Activated T-cell treated with anti-CD3 and anti-CD28 coated beads, Interleukin-2, amount 50 U/mL, for 24 hours (primary cell): ENCODE measurements at regions not wholly inside any gene's neighbourhood (a gene's known extent, or its start where the extent isn't known, plus 50 kb on each side); places are given as distances from the start of the nearest gene placed in this dataset.
"Not testable (repeated sequence)": the region's sequence is repeated elsewhere in the genome, so short reads cannot be mapped to it uniquely, and the experiment has no call there.

Experiments used
- DNase-seq: peaks from one replicate; pipeline ENCODE4 v3.0.0-alpha.2; 2020
- H3K27ac Mint-ChIP-seq: 2 replicates; pipeline ENCODE4 v1.8.0; 2020; ENCODE audit warnings: mild to moderate bottlenecking, mixed read lengths
- H3K27me3 Mint-ChIP-seq: 2 replicates; pipeline ENCODE4 v1.8.0; 2020; ENCODE audit warnings: mixed read lengths
- H3K36me3 Mint-ChIP-seq: 2 replicates; pipeline ENCODE4 v1.8.0; 2020; ENCODE audit warnings: low read depth, mixed read lengths
- H3K4me1 Mint-ChIP-seq: 2 replicates; pipeline ENCODE4 v1.8.0; 2020; ENCODE audit warnings: low read depth, mixed read lengths
- H3K4me3 Mint-ChIP-seq: 2 replicates; pipeline ENCODE4 v1.8.0; 2020; ENCODE audit warnings: mild to moderate bottlenecking, moderate library complexity, mixed read lengths
- H3K9me3 Mint-ChIP-seq: 2 replicates; pipeline ENCODE4 v1.8.0; 2020; ENCODE audit warnings: mixed read lengths

- no peak overlapping the region for H3K27ac Mint-ChIP-seq
- no peaks in the 10 kb centered on the region for H3K36me3 Mint-ChIP-seq
Measured at GRCh38 chr3:14265246-14265962, 86.8 kb downstream of the LSM3 start.

DNA sequence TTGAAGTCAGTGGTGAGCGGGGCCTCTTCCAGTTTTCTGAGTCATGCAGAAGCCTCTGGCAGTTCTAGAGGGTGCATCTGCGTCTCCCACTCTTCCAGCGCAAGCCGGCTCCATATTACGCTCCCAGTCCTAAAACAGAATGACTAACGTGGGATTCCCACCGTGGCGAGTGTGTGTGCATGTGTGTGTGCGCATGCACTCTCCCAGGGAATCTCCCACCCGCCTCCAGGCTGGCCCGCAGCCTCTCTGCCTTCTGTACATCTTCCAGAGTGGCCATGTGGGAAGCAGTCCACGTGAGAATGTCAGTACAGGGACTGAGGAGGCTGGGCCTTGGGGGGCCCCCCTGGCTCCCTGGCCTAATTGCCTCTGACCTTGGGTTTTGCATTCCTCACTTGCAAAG, 87.7 kb downstream of the LSM3 start:
- DNase-seq: no peak

More at GRCh38 chr3:14265246-14265962, 86.8 kb downstream of the LSM3 start:
- H3K9me3 Mint-ChIP-seq: no peaks in the 10 kb centered on the region
- no peak for DNase-seq
- no peak overlapping the region for H3K4me3 Mint-ChIP-seq
- H3K27me3 Mint-ChIP-seq: peaks cover 6% of the 10 kb centered on the region
- H3K4me1 Mint-ChIP-seq: no peaks in the 10 kb centered on the region

GRCh38 chr3:14267976-14268375, 89.4 kb downstream of the LSM3 start:
- H3K27ac Mint-ChIP-seq: no peak overlapping the region
- H3K4me1 Mint-ChIP-seq: no peaks in the 10 kb centered on the region
- H3K27me3 Mint-ChIP-seq: no peaks in the 10 kb centered on the region
- no peak for DNase-seq
- no peaks in the 10 kb centered on the region for H3K9me3 Mint-ChIP-seq
- H3K4me3 Mint-ChIP-seq: no peak overlapping the region
- no peaks in the 10 kb centered on the region for H3K36me3 Mint-ChIP-seq

More for the DNA sequence above, 87.7 kb downstream of the LSM3 start:
- H3K36me3 Mint-ChIP-seq: no peaks in the 10 kb centered on the region
- peaks cover 2% of the 10 kb centered on the region for H3K27me3 Mint-ChIP-seq
- no peaks in the 10 kb centered on the region for H3K9me3 Mint-ChIP-seq
- H3K4me3 Mint-ChIP-seq: no peak overlapping the region
- H3K4me1 Mint-ChIP-seq: no peaks in the 10 kb centered on the region
- H3K27ac Mint-ChIP-seq: no peak overlapping the region

DNA sequence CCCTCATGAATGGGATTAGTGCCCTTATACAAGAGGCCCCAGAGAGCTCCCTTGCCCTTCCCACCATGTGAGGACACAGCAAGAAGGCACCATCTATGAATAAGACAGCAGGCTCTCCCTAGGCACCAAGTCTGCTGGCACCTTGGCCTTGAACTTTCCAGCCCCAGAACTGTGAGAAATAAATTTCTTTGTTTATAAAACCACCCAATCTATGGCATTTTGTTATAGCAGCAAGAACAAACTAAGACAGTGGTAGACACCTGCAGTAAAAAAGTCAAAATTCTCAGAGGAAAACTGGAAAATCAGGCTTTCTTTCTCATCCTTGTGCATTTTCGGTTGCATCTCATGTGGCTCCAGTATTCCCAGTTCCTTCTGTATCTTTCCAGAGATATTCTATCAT, 90.3 kb downstream of the LSM3 start:
- Mint-ChIP-seq H3K27me3 (no peaks in the 10 kb centered on the region), H3K4me3 (no peak overlapping the region), H3K36me3 (no peaks in the 10 kb centered on the region), H3K27ac (no peak overlapping the region), H3K9me3 (no peaks in the 10 kb centered on the region), H3K4me1 (no peaks in the 10 kb centered on the region)
- no peak for DNase-seq

DNA sequence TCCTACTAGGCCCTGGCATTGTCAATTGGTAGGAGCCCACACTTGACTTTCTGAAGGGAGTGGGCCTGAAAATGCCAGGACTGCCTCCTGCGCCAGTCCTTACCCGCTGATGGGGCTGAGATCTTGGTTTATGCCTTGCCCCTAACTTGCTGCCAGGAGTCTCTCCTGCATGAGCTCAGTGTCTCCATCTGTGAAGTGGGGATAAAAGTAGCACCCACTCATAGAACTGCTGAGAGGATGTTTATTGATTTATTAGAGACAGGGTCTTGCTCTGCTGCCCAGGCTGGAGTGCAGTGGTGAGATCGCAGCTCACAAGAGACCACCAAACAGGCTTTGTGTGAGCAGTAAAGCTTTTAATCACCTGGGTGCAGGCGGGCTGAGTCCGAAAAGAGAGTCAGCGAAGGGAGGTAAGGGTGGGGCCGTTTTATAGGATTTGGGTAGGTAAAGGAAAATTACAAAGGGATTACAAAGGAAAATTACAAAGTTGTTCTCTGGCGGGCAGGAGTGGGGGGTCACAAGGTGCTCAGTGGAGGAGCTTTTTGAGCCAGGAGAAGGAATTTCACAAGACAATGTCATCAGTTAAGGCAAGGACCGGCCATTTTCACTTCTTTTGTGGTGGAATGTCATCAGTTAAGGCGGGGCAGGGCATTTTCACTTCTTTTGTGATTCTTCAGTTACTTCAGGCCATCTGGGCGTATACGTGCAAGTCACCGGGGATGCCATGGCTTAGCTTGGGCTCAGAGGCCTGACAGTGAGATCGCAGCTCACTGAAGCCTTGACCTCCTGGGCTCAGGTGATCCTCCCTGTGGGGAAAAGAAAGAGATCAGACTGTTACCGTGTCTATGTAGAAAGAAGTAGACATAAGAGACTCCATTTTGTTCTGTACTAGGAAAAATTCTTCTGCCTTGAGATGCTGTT, 93.7 kb downstream of the LSM3 start:
- H3K36me3 Mint-ChIP-seq, DNase-seq, H3K27ac Mint-ChIP-seq, H3K4me1 Mint-ChIP-seq, H3K27me3 Mint-ChIP-seq, H3K4me3 Mint-ChIP-seq, H3K9me3 Mint-ChIP-seq: not testable (repeated sequence)

- H3K4me1 Mint-ChIP-seq, DNase-seq, H3K4me3 Mint-ChIP-seq, H3K27me3 Mint-ChIP-seq, H3K27ac Mint-ChIP-seq, H3K36me3 Mint-ChIP-seq, H3K9me3 Mint-ChIP-seq: not testable (repeated sequence)
Measured at GRCh38 chr3:14272959-14273560, 94.4 kb downstream of the LSM3 start.

GRCh38 chr3:14273901-14274611, 95.4 kb downstream of the LSM3 start:
- Mint-ChIP-seq H3K4me1 (no peaks in the 10 kb centered on the region), H3K27me3 (no peaks in the 10 kb centered on the region), H3K9me3 (no peaks in the 10 kb centered on the region), H3K4me3 (no peak overlapping the region), H3K36me3 (no peaks in the 10 kb centered on the region), H3K27ac (no peak overlapping the region)
- DNase-seq: no peak

GRCh38 chr3:14274612-14274936, 96.0 kb downstream of the LSM3 start:
- no peak for DNase-seq
- Mint-ChIP-seq H3K27me3 (no peaks in the 10 kb centered on the region), H3K4me1 (no peaks in the 10 kb centered on the region), H3K36me3 (no peaks in the 10 kb centered on the region), H3K27ac (no peak overlapping the region), H3K9me3 (no peaks in the 10 kb centered on the region), H3K4me3 (no peak overlapping the region)

- no peaks in the 10 kb centered on the region for H3K36me3 Mint-ChIP-seq
- H3K27ac Mint-ChIP-seq: no peak overlapping the region
- H3K9me3 Mint-ChIP-seq: no peaks in the 10 kb centered on the region
- no peaks in the 10 kb centered on the region for H3K4me1 Mint-ChIP-seq
- H3K4me3 Mint-ChIP-seq: no peak overlapping the region
- no peak for DNase-seq
- H3K27me3 Mint-ChIP-seq: no peaks in the 10 kb centered on the region
Measured at GRCh38 chr3:14274999-14275961, 96.7 kb downstream of the LSM3 start.

- Mint-ChIP-seq H3K9me3 (no peaks in the 10 kb centered on the region), H3K36me3 (no peaks in the 10 kb centered on the region), H3K27me3 (no peaks in the 10 kb centered on the region), H3K4me3 (no peak overlapping the region), H3K27ac (no peak overlapping the region), H3K4me1 (no peaks in the 10 kb centered on the region)
- DNase-seq: no peak
Measured at GRCh38 chr3:14275962-14276909, 97.6 kb downstream of the LSM3 start.

DNA sequence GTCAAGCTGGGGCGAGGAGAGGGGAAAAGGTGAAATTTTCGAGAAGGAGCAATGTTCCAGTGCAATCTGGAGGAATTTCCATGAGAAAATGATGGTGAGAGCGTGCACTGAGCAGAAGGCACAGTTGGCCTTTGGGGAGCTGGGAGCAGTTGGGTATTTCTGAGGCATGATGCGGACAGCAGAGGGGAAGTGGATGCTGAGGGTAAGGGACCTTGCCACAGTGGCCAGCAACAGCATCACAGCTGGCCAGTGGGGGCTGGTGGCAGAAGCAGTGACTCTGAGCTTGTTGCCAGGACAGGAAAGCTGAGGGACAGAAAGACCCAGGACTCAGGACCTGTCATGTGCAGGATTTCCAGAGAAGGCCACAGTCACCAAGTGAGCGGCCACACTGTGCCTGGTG, 98.9 kb downstream of the LSM3 start:
- DNase-seq: no peak
- Mint-ChIP-seq H3K27me3 (no peaks in the 10 kb centered on the region), H3K27ac (no peak overlapping the region), H3K9me3 (no peaks in the 10 kb centered on the region), H3K36me3 (no peaks in the 10 kb centered on the region), H3K4me3 (no peak overlapping the region), H3K4me1 (no peaks in the 10 kb centered on the region)

DNA sequence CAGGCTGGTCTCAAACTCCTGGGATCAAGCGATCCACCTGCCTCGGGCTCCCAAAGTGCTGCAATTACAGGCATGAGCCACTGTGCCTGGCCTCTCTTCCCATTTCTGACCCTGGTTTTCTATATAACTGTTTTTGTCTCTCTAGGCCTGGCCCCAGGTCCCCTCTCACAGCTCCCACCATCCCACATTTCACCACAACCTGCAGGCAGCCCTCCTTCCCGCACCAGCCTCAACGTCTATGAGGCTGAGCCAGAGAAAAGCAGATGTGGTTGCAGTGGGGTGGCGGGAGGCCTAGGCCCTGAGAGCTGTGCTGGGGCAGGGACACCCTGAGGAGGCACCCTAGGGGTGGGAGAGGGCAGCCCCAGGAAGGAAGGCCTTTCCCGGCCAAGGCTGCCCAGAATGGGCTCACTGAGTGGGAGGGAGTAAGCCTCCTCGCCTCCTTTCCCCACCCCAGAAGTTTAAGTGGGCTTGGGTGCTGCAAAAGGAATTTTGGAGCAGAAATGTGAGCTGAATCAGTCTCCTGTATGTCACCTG, 99.7 kb downstream of the LSM3 start:
- H3K27ac Mint-ChIP-seq: no peak overlapping the region
- no peaks in the 10 kb centered on the region for H3K9me3 Mint-ChIP-seq
- DNase-seq: no peak
- H3K4me1 Mint-ChIP-seq: no peaks in the 10 kb centered on the region
- no peaks in the 10 kb centered on the region for H3K36me3 Mint-ChIP-seq
- H3K27me3 Mint-ChIP-seq: no peaks in the 10 kb centered on the region
- no peak overlapping the region for H3K4me3 Mint-ChIP-seq
